ENCODE measurements at regions not wholly inside any gene's neighbourhood (a gene's known extent, or its start where the extent isn't known, plus 50 kb on each side); places are given as distances from the start of the nearest gene placed in this dataset.
"Not testable (repeated sequence)": the region's sequence is repeated elsewhere in the genome, so short reads cannot be mapped to it uniquely, and the experiment has no call there.

DNA sequence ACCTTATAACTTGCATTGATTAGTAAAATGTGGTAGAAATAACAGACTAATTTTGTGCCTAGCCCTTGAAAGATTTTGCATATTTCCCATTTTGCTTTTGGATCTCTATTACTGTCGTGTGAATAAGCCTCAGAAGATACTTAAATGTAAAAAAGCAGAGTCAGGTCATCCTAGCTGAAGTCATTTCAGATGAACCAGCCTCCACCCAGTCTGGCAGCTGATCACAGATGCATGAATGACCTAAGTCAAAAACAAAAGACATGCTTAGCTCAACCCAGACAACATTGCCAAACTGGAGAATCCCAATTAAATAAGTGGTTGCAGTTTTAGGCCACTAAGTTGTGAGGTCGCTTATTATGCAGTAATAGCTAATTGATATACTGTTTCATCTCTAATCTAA, 349.9 kb downstream of the C12orf50 start:
- no peak for DNase-seq (ENCODE audit: low spot score)

DNA sequence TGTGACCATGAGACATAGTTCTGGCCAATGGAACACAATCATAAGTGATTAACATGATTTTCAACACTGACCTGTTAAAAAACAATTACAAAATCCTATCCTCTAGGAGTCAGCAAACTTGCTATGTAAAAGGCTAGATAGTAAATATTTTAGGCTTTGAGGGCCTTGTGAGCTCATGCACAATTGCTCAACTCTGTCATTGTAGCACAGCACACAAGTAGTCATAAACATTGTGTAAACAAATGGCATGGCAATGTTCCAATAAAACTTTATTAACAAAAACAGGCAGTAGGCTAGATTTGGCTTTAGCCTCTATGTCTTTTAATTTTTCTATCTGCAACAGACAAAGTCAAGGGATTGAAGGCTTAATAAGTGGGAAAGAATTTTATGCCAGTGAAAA, 350.7 kb downstream of the C12orf50 start:
- no peak for DNase-seq (ENCODE audit: low spot score)

GRCh38 chr12:87676731-87677130, 352.5 kb downstream of the C12orf50 start:
- no peak for DNase-seq (ENCODE audit: low spot score)

DNA sequence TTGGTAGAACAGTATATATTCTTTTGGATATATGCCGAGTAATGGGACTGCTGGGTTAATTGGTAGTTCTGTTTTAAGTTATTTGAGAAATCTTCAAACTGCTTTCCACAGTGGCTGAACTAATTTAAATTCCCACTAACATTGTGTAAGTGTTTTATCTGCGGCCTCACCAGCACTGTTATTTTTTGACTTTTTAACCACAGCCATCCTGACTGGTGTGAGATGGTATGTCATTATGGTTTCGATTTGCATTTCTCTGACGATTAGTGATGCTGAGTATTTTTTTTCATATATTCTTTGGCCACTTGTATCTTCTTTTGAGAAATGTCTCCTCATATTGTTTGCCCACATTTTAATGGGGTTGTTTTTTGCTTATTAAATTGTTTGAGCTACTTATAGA, 357.4 kb downstream of the C12orf50 start:
- no peak for DNase-seq (ENCODE audit: low spot score)

- no peak for DNase-seq (ENCODE audit: low spot score)
Observed at GRCh38 chr12:87670448-87670847, 358.8 kb downstream of the C12orf50 start.

GRCh38 chr12:87667378-87667777, 361.8 kb downstream of the C12orf50 start:
- DNase-seq (ENCODE audit: low spot score) = no peak

DNA sequence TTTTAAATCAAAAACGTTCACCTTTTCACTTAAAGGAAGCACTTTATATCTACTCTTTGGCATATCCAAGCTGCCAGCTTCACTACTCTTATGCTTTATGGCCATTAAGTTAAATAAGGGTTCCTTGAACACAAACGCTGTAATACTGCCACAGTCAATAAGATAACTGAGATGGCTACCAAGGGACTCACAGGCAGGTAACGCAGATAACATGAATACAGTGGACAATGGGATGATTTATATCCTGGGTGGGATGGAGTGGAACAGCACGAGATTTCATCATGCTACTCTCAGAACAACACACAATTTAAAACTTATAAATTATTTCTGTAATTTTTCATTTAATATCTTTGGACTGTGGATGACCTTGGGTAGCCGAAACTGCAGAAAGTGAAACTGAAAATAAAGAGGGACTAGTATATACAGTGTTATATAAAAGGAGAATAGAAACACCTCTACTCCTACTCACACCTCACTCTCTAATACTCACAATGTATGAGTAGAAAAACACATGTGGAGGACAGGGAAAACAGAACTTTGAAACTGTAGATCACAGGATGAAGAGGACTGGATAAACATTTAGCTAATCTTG, 367.3 kb downstream of the C12orf50 start:
- DNase-seq (ENCODE audit: low spot score) = no peak

- DNase-seq (ENCODE audit: low spot score) = no peak
Observed at GRCh38 chr12:87660987-87661774, 368.0 kb downstream of the C12orf50 start.

DNA sequence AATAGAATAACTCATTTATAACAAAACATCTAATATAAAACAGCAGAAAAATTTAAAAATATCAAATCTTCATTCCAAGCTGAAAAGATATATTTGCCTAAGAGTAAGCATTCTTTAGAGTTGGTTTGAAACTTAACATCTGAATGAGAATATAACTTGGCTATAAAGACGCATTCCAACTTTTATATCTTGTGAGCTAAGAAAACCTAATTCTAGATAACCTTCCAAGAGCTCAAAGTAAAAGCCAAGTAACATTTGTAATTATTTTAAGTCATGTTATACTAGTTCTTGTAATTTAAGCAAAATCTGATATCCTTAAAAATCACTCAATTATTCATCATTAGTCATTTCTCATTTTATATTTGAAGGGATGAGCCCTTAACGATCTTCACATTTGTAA, 368.9 kb downstream of the C12orf50 start:
- DNase-seq (ENCODE audit: low spot score) = no peak

GRCh38 chr12:87656311-87656710, 372.9 kb downstream of the C12orf50 start:
- DNase-seq (ENCODE audit: low spot score) = no peak

- no peak for DNase-seq (ENCODE audit: low spot score)
Observed at GRCh38 chr12:87651670-87652425, 377.4 kb downstream of the C12orf50 start.

DNA sequence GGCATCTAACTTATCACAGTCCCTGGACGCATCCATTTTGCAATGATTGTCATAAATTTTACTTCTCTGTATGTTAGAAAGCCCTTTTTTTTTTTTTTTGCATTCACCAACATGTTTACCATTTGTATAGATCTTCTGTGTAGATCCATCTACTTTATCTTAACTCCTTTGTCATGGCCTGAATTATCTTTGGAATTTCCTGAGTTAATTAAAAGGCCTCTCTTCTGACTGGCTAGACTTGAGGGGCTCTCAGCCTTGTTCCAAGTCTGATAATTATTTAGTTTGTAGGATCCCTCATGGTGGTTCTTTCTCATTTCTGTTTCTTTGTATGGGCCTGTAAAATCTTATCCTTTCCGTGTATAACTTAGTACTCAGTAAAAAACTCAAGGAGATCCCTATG, 387.0 kb downstream of the C12orf50 start:
- DNase-seq (ENCODE audit: low spot score) = no peak

GRCh38 chr12:87618199-87618598, 411.0 kb downstream of the C12orf50 start:
- DNase-seq (ENCODE audit: low spot score) = no peak

- no peak for DNase-seq (ENCODE audit: low spot score)
Observed at GRCh38 chr12:87612996-87613395, 416.2 kb downstream of the C12orf50 start.

DNA sequence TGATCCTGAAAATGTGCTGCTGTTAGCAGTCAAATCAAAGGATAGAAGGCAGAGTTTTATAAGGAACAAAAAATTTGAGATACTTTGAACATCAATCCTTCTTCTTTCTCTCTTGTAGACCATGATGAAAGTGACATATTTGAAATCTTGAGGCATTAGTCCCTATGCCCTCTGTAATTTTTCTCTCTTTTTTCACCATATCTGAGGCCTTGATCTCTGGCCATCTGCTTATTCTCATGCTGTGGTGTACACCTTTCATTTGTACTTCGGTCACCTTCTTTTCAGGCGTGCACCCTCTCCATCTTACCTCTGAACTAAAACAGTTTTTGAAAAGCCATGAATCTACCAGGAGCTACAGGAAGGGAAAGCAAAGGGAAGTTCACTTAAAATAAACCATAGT, 420.9 kb downstream of the C12orf50 start:
- DNase-seq (ENCODE audit: low spot score) = no peak

- no peak for DNase-seq (ENCODE audit: low spot score)
Observed at GRCh38 chr12:87603727-87604126, 425.5 kb downstream of the C12orf50 start.

GRCh38 chr12:87599459-87599858, 429.7 kb downstream of the C12orf50 start:
- no peak for DNase-seq (ENCODE audit: low spot score)

DNA sequence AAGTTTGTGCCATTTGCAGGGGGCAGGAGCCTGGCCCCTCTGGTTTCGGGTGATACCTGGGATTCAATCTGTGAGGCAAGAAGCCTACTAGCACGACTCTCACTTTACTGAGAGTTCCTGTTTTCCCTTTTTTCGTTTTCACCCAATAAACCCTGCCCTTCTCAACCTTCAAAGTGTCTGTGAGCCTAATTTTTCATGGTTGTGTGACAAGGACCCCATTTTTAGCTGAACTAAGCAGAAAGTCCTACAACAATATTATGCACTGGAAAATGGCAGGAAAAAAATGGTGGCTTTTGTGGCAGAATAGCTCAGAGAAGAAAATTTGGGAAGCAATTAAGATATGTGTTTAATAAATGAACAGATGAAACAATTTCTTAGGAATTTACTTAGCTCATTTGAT, 432.1 kb downstream of the C12orf50 start:
- DNase-seq (ENCODE audit: low spot score) = no peak

- no peak for DNase-seq (ENCODE audit: low spot score)
Observed at GRCh38 chr12:87596636-87597035, 432.6 kb downstream of the C12orf50 start.

- DNase-seq (ENCODE audit: low spot score) = no peak
Observed at GRCh38 chr12:87596134-87596533, 433.1 kb downstream of the C12orf50 start.

DNA sequence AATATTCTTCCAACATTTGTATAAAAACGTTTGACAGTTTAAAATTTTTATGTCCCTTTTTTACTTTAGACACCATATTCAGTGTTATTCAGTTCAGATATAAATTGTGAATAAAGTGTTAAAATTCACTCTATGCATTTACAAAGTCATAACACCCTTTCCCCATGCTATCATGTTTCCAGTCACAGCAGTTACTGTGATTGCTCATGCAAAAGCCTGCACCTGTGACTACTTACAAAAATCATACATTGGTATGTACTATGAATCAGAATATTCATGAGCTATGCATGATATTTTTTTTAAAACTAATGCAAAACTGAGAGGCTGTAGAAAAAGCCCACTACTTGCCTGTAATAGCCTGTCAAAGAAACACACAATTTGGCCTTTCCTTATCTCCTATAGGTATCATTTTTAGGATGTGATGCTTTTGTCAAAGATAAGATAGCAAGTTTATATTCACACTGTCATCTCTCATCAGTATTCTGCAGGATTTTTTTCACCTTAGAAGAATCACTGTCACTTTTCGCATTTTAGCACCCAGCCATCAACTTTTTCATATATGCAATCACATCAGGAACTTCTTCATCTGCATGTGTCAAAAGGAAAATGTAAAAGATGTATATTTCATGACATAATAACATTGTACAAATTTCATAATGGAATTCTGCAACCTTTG, 443.2 kb downstream of the C12orf50 start:
- DNase-seq (ENCODE audit: low spot score) = no peak

GRCh38 chr12:87579091-87579490, 450.1 kb downstream of the C12orf50 start:
- DNase-seq (ENCODE audit: low spot score) = not testable (repeated sequence)

DNA sequence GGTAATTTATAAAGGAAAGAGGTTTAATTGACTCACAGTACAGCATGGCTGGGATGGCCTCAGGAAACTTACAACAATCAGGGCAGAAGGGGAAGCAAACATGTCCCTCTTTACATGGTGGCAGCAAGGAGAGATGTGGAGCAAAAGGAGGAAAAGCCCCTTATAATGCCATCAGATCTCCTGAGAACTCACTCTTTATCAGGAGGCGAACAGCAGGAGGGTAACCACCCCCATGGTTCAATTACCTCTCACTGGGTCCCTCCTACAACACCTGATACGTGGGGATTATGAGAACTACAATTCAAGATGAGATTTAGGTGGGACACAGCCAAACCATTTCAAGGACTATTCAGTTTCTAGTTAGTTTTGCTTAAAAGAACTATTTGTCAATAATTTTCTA, 453.3 kb downstream of the C12orf50 start:
- no peak for DNase-seq (ENCODE audit: low spot score)
